TTC549 (cell line): ENCODE measurements at regions not wholly inside any gene's neighbourhood (a gene's known extent, or its start where the extent isn't known, plus 50 kb on each side); places are given as distances from the start of the nearest gene placed in this dataset.
"Not testable (repeated sequence)": the region's sequence is repeated elsewhere in the genome, so short reads cannot be mapped to it uniquely, and the experiment has no call there.

Source experiments
- FAIRE-seq: peaks from 2 replicates; lab custom pipeline; 2012; peaks lifted over from hg19 to GRCh38; lab: Jason Lieb, UNC

DNA sequence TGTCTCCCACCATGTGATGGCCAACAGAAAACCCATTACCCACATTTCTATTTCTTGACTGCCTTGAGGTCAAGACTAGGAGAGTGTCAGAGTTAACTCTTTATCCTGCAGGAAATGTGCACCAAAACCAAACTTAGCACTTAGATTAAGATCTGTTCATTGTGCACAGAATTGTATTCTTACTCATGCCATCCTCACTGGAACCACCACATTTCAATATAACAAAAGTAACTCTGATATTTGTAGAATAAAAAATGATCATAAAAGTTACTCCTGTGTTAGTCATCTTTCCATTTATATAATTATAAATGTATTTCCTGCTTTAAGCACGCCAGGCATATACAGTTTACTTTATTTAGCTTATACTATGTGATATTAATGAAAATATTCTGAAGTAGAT, 193.0 kb upstream of the DPYD start:
- FAIRE-seq = no peak

DNA sequence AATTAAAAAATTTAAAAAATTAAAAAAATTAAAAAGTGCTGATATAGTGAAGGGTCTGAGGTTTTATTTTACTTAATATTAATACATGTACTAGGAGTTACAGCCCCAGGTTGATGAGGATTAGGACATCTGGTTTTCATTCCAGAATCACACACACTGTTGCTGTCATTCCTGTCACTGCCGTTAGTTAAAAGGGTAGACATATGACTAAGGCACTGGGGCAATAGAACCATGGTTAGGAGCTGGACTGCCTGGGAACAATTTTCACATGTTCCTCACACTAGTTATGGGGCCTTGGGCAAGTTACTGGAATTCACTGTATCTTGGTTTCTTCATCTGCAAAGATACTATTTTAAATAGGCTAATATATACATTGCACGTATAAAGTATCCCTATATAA, 191.8 kb upstream of the DPYD start:
- FAIRE-seq = no peak

DNA sequence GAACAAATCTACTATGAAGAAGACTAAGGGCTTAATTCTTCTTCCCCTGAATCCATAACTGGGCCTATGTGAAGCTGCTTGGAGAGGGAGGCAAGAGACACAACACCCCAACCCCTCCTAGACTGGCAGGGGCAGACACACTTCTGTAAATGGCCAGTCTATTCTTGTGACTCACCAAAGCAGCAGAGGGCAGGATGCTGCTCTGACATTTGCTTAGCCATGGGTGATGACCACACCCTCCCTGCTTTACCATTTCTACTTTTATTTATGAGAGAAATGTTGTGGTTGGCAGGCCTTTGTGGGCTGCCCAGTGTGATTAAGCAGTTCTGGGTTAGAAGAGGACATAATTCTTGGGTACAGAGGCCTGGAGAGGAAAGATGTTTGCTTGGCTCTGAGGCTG, 189.8 kb upstream of the DPYD start:
- no peak for FAIRE-seq

DNA sequence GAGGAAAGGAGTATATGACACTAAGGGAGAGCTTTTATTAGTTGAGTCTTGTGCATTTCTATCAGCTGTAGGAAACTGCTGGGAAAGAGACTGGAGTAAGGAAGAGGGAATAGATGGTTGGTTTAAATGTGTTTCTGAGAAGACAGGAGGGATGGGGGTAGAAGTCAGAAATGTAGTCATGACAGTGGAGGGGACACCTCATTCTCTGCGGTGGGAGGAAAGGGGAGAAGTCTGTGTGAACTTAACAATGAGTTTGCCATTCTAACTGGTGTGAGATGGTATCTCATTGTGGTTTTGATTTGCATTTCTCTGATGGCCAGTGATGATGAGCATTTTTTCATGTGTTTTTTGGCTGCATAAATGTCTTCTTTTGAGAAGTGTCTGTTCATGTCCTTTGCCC, 187.5 kb upstream of the DPYD start:
- not testable (repeated sequence) for FAIRE-seq

DNA sequence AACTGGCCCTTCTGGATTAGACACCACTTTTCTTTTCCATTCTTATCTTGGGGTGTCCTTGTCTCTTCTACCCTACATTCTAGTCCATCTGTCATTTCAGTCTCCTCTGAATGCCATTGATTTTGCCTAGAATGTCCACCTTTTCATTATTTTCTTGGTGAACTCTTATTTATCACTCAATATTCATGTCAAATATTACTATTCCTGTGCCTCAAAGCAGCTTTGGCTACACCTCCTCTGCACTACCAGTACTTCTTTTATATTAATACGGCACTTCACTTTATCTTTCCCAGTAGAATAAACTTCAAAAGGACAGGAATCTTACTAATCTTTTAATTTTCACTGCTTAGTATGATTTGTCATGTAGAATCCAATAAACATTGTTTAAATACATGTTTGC, 186.4 kb upstream of the DPYD start:
- FAIRE-seq = no peak

DNA sequence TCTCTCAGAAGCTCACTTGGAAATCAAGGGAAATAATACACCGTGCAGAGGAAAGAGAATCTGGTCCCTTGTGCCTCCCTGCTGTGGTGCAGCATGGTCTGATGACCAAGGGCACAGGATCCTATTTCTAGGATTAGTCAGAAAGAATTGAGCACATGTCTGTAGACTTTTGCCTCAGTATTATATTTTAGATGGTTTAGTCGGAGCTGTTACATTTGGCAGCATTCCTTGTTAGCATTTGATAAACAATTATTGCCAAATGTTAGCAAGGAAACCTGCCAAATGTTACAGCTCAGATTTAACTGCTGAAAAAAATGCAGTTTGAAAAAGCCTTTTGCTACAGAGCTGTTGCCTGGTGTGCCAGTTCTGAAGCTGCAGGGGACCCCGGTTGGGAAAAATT, 183.5 kb upstream of the DPYD start:
- FAIRE-seq = no peak

DNA sequence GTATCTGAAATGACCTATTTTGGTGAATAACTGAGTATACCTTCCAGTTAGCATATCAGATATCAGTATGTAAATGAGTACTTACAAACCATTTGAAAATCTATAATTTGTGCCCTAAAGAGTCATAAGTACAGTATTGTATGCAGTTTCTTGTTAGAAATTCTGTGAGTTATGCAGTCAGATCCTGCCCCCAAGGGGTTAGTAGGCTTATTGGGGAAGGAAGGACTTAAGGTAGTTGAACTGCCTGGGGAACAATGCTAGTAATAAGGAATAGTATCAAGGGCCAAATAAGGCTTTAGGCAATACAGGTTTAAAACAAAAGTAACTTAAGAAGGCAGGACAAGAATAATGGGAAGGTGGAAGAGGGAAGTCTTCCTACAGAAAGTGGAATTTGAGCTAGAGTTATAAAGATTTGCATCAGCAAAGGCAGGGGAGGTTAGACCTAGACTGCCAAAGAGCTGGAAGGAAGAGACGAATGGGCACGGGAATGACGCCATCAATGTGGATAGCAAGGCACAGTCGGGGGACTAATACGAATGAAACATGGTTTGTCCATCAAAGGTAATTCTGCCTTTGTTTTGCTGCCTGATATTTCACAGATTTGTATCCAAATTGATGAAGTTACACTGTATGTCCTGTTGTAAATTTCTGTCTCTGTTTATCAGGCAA, 182.9 kb upstream of the DPYD start:
- FAIRE-seq = no peak

DNA sequence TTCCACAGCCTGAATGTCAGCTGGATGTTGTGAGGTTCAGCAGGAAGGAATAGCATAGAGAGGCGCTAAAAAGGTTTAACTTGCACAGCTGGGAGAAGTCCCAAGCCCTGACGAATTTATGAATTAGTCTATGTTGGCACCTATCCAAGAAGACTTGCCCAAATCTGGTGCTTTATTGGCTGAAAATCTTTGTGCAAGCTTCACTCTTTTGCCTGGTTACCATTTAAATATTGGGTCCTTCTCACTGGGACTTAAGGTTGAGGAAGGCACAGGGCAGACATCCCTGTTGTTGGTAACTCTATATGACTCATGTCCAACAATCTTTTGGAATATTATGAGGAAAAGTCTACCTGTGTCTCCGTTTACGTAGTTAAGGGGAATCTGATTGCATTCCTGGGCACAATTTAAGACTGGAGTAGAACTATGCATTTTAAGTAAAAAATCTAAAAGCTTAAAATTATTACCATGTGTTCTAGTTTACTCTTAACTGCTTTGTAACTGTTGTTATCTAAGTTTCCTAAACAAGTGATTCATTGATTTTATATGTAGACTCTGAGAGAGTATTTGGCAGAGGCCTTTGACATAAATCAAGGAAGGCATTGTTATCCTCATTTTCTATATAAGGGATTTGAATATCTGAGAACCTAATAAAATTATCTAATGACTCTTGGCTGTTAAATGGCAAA, 181.7 kb upstream of the DPYD start:
- no peak for FAIRE-seq

DNA sequence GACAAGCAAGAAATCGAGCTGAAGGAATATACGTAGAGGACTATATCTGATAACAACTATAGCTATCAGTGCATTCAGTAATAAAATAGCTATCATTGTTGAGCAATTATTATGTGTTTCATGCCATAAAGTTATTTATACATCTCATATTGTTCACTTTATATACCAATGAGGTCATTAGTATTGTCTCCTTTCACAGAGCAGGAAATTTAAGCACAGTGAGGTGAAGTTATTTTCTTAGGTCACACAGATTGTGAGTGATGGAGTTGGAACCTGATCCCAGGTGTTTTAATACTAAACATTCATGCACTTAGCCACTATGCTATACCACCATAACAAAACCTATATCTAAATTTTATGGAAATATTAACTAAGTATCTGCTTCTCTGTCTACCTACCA, 180.5 kb upstream of the DPYD start:
- FAIRE-seq = no peak

DNA sequence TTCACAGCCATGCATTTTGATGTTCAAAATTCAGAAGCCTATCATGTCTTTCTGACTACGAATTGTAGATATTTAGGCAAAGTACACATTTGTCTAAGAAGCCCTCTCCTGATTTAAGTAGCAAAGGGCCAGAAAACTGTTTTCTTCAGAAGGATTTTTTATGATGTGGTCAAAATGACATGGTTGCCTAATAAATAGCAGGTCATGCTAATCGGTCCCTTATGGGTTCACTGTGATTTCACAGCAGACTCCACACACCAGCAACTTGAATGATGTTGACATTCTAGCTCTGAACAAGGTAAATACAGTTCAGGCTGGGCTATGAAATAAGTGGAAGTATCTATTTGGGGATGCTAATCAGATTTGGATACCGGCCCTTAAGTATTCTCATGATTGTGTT, 178.7 kb upstream of the DPYD start:
- no peak for FAIRE-seq

DNA sequence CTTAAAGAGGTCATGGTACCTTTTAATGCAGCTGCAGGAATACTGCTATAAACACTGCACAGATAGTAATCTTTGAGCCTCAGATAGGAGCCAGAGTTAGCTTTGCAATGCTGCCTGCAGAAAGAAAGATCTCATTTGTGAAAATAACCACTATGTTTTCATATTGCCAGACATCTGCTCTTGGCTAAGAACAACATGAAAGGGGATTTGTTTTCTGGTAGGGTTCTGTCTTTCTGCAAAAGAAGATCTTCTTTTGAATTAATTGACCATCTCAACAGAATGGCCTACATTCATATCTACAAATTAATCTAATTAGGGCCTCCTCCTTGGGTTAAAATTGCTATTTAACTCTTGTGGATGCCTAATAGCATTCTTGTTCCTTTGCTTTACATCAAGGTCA, 177.6 kb upstream of the DPYD start:
- FAIRE-seq = no peak

DNA sequence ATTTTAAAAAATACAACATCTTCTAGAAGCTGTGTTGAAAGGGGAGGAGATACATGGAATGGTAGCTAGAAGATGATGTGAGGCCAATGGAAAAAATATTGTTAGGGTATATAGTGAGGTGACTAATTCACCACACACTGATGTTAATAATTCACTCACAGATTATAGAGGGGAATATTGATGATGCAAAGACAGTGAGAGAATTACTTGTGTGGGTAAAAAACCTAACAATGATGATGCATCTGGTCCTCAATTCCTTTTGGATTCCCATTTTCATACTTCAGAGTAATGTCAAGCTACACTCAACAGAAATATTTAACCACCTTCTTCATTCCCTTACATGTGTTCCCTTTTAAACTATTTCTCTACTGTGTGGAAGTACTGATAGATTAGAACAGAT, 169.5 kb upstream of the DPYD start:
- no peak for FAIRE-seq

DNA sequence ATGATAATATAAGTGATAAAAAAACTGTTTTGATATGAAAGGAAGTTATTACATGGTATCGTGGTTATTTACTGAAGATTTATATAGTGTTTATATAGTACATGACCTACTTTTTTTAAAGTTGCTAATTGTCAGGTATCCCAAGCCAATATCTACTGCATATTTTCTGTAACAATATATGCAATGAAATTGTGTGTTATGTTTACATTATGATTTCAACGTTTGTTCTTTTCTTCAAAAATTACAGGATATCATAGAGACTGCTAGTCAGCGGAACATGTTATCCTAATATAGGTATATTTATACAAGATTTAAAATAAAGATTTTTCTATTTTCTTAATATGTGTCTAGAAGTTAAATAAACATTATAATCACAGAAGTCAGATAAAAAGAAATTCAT, 167.5 kb upstream of the DPYD start:
- peak; percentile 60 for FAIRE-seq

DNA sequence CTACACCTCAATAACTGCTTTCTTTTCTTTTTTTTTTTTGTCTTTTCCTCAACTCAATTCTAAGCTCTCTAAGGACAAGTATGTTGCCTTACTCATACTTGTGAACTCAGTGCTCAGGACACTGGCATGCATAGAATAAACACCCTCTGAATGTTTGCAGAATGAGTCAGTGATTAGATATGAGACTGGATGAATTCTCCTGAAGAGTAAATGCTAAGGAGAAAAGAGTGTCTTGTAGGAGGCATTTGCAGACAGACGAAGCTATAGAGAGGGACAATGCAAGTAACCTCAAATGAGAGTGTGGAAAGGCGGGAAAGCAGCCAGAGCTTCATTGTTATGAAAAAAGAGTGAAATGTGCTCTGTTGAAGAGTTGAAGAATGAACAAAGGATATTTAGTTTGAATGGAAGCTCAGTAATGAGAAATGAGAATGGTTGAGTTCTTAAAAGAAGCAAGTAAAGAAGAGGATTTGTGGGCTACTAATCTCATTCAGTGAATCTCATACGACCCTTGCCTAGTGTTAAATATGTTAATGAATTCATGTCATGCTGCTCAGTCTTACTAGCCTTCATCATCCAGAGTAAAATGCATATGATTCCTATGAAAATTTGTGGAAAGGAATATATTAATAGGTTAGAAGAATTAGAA, 166.1 kb upstream of the DPYD start:
- FAIRE-seq = peak; percentile 97

DNA sequence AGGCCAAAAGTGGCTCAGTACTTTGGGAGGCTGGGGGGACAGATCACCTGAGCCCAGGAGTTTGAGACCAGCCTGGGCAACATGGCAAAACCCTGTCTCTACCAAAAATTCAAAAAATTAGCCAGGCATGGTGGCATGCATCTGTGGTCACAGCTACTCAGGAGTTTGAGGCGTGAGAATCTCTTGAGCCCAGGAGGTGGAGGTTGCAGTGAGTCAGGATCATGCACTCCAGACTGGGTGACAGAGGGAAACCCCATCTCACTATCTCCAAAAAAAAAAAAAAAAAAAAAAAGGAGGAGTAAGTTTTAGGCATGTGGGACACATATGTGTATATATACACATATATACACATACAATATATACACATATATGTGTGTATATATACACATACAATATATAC, 165.3 kb upstream of the DPYD start:
- FAIRE-seq = no peak

DNA sequence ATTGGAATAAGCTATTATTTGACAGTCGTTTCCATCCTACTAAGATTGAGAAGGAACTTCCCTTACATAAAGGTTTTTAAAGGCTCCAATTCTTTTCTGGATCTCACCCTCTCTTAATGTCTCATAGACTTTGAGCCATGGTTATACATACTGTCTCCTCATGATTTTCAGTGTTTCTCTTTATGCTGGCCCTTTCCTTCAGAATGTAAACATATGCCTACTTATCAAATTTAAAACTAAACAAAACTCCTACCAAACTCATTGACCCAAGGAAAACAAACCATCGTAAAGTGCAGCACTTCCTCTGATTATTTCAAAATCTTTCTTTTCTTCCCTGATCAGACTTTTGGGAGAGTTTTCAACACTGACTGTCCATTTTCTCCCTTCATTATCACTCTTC, 163.4 kb upstream of the DPYD start:
- FAIRE-seq = peak; percentile 86

DNA sequence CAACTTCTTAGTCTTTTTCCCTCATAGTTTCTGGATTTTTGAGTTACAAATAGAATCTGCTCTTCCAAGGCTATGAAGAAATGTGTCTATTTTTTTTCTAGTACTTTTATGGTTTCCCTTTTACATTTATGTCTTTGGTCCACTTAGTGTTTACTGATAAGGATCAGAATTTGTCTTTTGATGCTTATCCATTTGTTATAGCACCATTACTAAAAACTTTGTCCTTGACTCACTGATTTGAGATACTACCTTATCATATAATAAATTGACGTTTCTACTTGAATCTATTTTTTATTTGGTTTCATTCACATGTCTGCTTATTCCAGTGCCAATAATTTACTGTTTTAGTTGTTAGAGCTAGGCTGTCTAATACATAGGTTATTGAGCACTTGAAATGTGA, 161.1 kb upstream of the DPYD start:
- FAIRE-seq = no peak

DNA sequence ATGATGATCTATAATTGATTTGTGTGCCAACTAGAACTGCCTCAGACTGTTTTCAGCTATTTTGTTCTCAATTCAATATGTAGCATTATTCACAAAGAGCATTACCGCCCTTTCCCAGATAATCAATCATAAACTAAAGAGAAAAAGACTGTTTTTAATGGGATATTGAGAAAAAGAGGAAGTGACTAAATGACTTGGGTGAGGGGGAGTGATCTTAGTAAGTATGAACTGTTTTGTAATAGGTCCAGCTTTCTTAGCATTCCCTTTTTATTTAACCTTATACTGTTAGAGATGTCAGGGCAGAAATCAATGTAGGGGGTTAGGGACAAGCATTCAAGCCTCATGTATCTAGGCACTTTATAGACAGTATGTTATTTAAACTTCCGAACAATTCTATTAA, 157.8 kb upstream of the DPYD start:
- FAIRE-seq = no peak

DNA sequence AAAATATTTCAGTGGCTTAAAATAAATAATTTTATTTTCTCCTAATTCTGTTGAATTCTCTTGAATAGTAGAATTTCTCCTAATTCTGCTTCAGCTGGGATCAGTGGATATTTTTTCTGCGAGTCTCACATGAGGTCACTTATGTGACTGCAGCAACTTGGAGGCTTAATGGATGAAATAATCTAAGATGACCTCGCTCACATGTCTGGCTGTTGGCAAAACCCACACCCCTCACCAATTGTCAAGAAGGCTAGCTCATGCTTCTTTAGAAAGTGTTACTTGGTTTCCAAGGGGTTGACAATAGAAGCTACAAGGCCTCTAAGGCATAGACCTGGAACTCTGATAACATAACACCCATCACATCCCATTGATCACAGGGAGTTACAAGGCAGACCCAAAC, 156.9 kb upstream of the DPYD start:
- FAIRE-seq = no peak

DNA sequence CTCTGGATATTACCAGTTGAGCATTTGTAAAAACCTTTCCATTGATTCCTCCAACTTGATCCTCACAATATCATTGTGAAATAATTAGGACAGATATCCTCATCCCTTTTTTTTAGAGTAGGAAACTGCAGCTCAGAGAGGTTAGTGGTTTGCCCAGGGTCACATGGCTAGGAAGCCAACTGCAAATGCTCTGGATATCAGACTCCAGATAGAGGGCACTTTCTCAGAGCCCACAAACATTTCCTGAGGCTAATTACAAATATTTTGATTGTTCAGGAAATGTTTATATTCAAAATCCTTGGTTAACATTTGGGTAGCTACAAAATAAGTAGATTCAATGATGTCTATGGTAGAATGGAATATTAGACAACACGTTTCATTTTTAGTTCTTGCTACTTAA, 154.8 kb upstream of the DPYD start:
- no peak for FAIRE-seq

DNA sequence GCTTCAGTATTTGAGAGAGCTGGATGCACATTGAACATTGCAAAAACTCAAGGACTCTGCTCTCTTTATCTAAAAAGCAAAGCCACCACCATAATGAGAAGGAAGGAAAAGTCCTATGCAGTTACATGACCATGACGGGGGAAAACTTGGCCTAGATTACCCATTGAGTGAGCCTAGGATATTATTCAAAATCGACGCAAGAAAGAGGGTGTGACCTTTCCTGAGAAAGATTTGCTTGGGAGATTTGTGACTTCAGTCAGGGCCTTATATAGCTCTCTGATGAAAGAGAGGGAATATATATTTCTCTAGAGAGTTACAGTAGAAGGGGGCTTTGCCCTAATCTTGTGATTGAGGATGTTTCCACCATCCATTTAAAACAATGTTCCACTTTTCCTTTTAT, 153.0 kb upstream of the DPYD start:
- FAIRE-seq = no peak

DNA sequence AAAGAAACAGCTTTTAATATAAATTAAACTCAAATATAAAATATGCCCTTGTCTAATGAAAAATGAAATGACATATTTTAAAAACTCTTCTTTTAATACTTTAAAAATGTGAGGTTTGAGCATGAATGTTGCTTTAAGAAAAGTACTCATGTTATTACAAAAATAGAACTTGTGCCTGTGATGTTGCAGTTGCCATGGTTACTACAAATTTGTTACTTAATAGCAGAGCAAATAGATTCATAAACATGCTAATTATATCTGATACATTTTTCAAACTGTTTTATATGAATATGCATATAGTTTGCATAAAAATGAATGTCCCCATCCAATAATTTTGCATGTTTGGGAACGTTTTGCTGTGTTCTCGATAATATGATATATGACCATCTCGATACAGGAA, 152.3 kb upstream of the DPYD start:
- no peak for FAIRE-seq

DNA sequence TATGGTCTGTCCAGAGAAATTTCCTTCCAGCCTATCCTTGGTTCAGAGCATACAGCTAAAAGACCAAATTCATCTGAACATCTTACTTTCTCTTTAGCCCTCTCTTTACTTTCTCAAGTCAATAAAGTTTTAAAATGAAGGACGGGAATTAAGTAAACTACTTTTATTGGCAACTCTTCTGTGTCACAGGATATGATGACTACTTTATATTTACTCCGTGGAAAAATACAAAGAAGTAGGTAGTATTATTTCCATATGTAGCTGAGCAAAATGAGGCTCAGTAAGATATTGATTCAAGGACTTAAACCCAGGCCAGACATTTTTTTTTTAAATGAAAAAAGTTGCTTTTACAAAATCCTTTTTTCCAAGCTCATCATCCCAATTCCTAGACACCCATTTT, 151.2 kb upstream of the DPYD start:
- FAIRE-seq = no peak

DNA sequence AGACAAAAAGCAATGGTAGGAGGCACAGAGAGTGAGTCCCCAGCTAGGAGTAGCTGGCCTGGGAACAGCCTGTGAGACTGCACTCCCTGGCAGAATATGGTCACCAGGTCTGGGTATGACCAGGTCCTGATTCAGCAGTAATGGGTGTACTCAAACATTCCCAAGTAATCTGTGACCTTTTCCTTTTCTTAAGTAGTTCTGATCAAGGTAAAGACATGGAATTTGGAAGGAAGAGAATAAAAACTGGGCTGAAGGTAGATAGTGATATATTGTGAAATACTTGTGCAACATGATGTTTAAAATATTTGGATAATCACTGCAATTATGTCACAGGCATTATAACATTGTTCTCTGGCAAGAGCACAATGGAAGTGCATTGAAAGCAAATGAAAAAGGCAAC, 147.2 kb upstream of the DPYD start:
- no peak for FAIRE-seq
